Erythroblast (primary cell): ENCODE measurements at regions not wholly inside any gene's neighbourhood (a gene's known extent, or its start where the extent isn't known, plus 50 kb on each side); places are given as distances from the start of the nearest gene placed in this dataset.

Source experiments
- GATA1 ChIP-seq: IDR thresholded peaks from 2 replicates; pipeline ENCODE4 v1.6.1; 2011; ENCODE audit warnings: low read depth, mild to moderate bottlenecking, control low read depth, low read length, moderate library complexity
- POLR2A ChIP-seq: IDR thresholded peaks from 2 replicates; pipeline ENCODE4 v1.6.1; 2011; ENCODE audit warnings: mild to moderate bottlenecking, low read length

- no peak for TF ChIP-seq POLR2A
- TF ChIP-seq GATA1, result no peak
Observed at GRCh38 chr20:16863303-16863702, 115.1 kb downstream of the OTOR start.
